ENCODE measurements at regions not wholly inside any gene's neighbourhood (a gene's known extent, or its start where the extent isn't known, plus 50 kb on each side); places are given as distances from the start of the nearest gene placed in this dataset.
"Not testable (repeated sequence)": the region's sequence is repeated elsewhere in the genome, so short reads cannot be mapped to it uniquely, and the experiment has no call there.

GRCh38 chr6:150753371-150754064 is 112.0 kb upstream of the MTHFD1L start:
- no peaks in the 10 kb centered on the region for H3K4me1 ChIP-seq (replicated peaks)
- WGBS = 24% methylated on average over 14 of the region's 14 CpGs

GRCh38 chr6:150755042-150755441 is 110.5 kb upstream of the MTHFD1L start:
- H3K36me3 ChIP-seq = no peaks in the 10 kb centered on the region
- DNase-seq (ENCODE audit: low spot score) = no peak
- H3K27ac ChIP-seq = no peak overlapping the region
- no peaks in the 10 kb centered on the region for H3K9me3 ChIP-seq
- H3K4me3 ChIP-seq = no peak overlapping the region
- intact Hi-C loops (cut with DNase I) = no loop called here
- TF ChIP-seq CTCF (IDR thresholded peaks at IDR 0.05) (no peak), POLR2A (IDR thresholded peaks at IDR 0.05) (no peak), POLR2AphosphoS5 (IDR thresholded peaks at IDR 0.05) (no peak)
- WGBS = 65% methylated on average over 9 of the region's 9 CpGs
- no peaks in the 10 kb centered on the region for H3K4me1 ChIP-seq (replicated peaks)
- H3K27me3 ChIP-seq (replicated peaks; ENCODE audit: insufficient read depth) = no peaks in the 10 kb centered on the region

More at GRCh38 chr6:150753371-150754064, 112.0 kb upstream of the MTHFD1L start:
- intact Hi-C loops (cut with DNase I) = no loop called here
- TF ChIP-seq POLR2A (IDR thresholded peaks at IDR 0.05) (no peak), CTCF (IDR thresholded peaks at IDR 0.05) (no peak), POLR2AphosphoS5 (IDR thresholded peaks at IDR 0.05) (no peak)
- no peak overlapping the region for H3K4me3 ChIP-seq
- H3K27ac ChIP-seq = no peak overlapping the region
- no peaks in the 10 kb centered on the region for H3K36me3 ChIP-seq
- H3K27me3 ChIP-seq (replicated peaks; ENCODE audit: insufficient read depth) = no peaks in the 10 kb centered on the region
- H3K9me3 ChIP-seq = no peaks in the 10 kb centered on the region
- no peak for DNase-seq (ENCODE audit: low spot score)

GRCh38 chr6:150755524-150755923 is 110.0 kb upstream of the MTHFD1L start:
- Histone ChIP-seq H3K27ac (no peak overlapping the region), H3K9me3 (no peaks in the 10 kb centered on the region), H3K27me3 (replicated peaks; ENCODE audit: insufficient read depth) (no peaks in the 10 kb centered on the region), H3K4me1 (replicated peaks) (no peaks in the 10 kb centered on the region), H3K36me3 (no peaks in the 10 kb centered on the region), H3K4me3 (no peak overlapping the region)
- intact Hi-C loops (cut with DNase I) = no loop called here
- 87% methylated on average over 10 of the region's 10 CpGs for WGBS
- TF ChIP-seq CTCF (IDR thresholded peaks at IDR 0.05) (no peak), POLR2A (IDR thresholded peaks at IDR 0.05) (no peak), POLR2AphosphoS5 (IDR thresholded peaks at IDR 0.05) (no peak)
- DNase-seq (ENCODE audit: low spot score) = no peak

- 85% methylated on average over 7 of the region's 7 CpGs for WGBS
- no peak for DNase-seq (ENCODE audit: low spot score)
- intact Hi-C loops (cut with DNase I) = no loop called here
- Histone ChIP-seq H3K36me3 (no peaks in the 10 kb centered on the region), H3K4me1 (replicated peaks) (no peaks in the 10 kb centered on the region), H3K4me3 (no peak overlapping the region), H3K27ac (no peak overlapping the region), H3K27me3 (replicated peaks; ENCODE audit: insufficient read depth) (no peaks in the 10 kb centered on the region), H3K9me3 (no peaks in the 10 kb centered on the region)
- no peak for TF ChIP-seq POLR2AphosphoS5 (IDR thresholded peaks at IDR 0.05)
- TF ChIP-seq POLR2A (IDR thresholded peaks at IDR 0.05) = no peak
- no peak for TF ChIP-seq CTCF (IDR thresholded peaks at IDR 0.05)
Measured at GRCh38 chr6:150756173-150756572, 109.3 kb upstream of the MTHFD1L start.

- H3K9me3 ChIP-seq; intact Hi-C loops (cut with DNase I); DNase-seq (ENCODE audit: low spot score); H3K27me3 ChIP-seq (replicated peaks; ENCODE audit: insufficient read depth); H3K36me3 ChIP-seq; H3K4me3 ChIP-seq; H3K27ac ChIP-seq; H3K4me1 ChIP-seq (replicated peaks): not testable (repeated sequence)
- over 99% methylated on average over 4 of the region's 4 CpGs for WGBS
Measured at GRCh38 chr6:150757807-150758206, 107.7 kb upstream of the MTHFD1L start.
